SK-N-SH (cell line): ENCODE measurements at regions not wholly inside any gene's neighbourhood (a gene's known extent, or its start where the extent isn't known, plus 50 kb on each side); places are given as distances from the start of the nearest gene placed in this dataset.

Source experiments
- CTCF ChIP-seq: fragments of 200-600 bp; sonication (generic); IDR thresholded peaks from 2 replicates; pipeline ENCODE4 v1.6.1; 2017; ENCODE audit warnings: antibody characterized with exemption, mild to moderate bottlenecking, moderate library complexity
- MXI1 ChIP-seq: IDR thresholded peaks from 2 replicates; pipeline ENCODE4 v1.6.1; 2012; ENCODE audit warnings: mild to moderate bottlenecking, low read depth, low read length, improper control_type of control experiment
- PBX3 ChIP-seq: IDR thresholded peaks from 2 replicates; pipeline ENCODE4; 2012
- RAD21 ChIP-seq: IDR thresholded peaks from 2 replicates; pipeline ENCODE4 v1.6.1; 2012; ENCODE audit warnings: mild to moderate bottlenecking, low read length
- TEAD4 ChIP-seq: IDR thresholded peaks from 2 replicates; pipeline ENCODE4 v1.4.0; 2012; ENCODE audit warnings: mild to moderate bottlenecking, borderline replicate concordance; ENCODE audit not compliant: insufficient read depth

GRCh38 chr1:116832308-116832931 is 77.3 kb upstream of the PTGFRN start:
- TF ChIP-seq TEAD4 (no peak), RAD21 (no peak), CTCF (no peak), PBX3 (no peak), MXI1 (no peak)
